ENCODE measurements at regions not wholly inside any gene's neighbourhood (a gene's known extent, or its start where the extent isn't known, plus 50 kb on each side); places are given as distances from the start of the nearest gene placed in this dataset.

GRCh38 chr2:67725731-67726130, 328.6 kb downstream of the ETAA1 start:
- no peak overlapping the region for H3K27ac ChIP-seq
- TF ChIP-seq CTCF (conservative IDR thresholded peaks at IDR 0.05), result no peak

GRCh38 chr2:67726416-67726815, 329.3 kb downstream of the ETAA1 start:
- no peak for TF ChIP-seq CTCF (conservative IDR thresholded peaks at IDR 0.05)
- H3K27ac ChIP-seq, result no peak overlapping the region

DNA sequence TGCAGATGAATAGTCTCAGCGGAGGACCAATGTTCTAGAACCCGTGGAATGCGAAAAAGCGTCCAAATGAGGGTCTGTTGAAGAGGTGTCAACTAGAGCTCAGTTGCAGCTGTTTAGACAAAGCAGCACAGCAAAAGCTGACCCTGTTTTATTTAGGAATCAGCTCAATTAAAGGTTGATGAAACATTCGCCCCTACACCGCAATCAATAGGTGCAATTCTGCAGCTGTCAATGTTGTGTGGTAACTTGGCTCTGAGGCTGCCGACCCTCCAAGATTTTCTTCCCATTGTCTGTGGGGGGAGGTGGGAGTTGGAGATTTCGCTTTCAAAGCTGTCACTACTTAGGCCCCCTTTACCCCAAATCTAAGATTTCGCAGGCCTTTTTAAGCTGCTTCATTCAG, 330.0 kb downstream of the ETAA1 start:
- no peak for TF ChIP-seq CTCF (conservative IDR thresholded peaks at IDR 0.05)

GRCh38 chr2:67727623-67728022, 330.5 kb downstream of the ETAA1 start:
- no peak overlapping the region for H3K27ac ChIP-seq
- no peak for TF ChIP-seq CTCF (conservative IDR thresholded peaks at IDR 0.05)

More for the DNA sequence above, 330.0 kb downstream of the ETAA1 start:
- H3K27ac ChIP-seq, result no peak overlapping the region

DNA sequence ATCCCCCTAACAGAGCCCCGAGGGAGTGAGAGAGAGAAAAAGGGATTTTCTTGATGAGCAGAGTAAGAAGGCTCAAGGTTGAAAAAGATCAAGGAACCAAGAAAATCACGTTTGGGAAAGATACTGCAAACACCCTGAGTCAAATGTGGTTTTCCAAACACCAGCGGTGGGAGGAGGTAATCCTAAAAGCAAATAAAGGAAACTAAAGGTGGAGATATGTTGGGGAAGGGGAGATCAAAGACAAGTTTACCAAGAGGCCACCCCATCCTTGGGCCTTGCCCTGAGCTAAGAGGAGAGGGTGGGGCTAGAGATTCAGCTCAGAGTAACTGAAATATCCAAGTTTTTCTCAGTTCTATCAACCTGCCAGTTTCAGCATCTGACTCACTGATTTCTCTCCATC, 332.3 kb downstream of the ETAA1 start:
- H3K27ac ChIP-seq, result no peak overlapping the region
- TF ChIP-seq CTCF (conservative IDR thresholded peaks at IDR 0.05), result no peak

GRCh38 chr2:67733517-67733916, 329.3 kb downstream of the C1D start:
- no peak overlapping the region for H3K27ac ChIP-seq
- peak; percentile 67 for TF ChIP-seq CTCF (conservative IDR thresholded peaks at IDR 0.05)

DNA sequence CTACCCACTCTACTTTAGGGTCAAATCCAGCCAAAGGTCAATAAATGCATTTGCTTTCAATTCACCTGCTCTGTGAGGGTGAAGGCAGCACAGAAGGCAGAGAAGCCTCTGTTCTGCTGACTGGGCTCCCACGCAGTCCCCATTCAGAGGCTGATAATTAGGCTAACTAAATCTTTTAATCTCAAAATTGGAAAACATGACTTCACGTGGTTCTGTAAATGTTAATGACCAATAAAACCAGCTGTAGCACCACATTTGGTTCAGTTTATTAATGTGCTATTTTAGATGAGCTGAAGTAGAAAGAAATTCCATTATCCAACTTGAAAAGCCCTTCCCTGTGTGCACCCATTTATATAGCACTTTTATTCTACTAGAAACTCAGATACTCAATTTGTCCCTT, 310.6 kb downstream of the C1D start:
- no peak overlapping the region for H3K27ac ChIP-seq
- TF ChIP-seq CTCF (conservative IDR thresholded peaks at IDR 0.05), result no peak

GRCh38 chr2:67752969-67753368, 309.8 kb downstream of the C1D start:
- H3K27ac ChIP-seq, result no peak overlapping the region
- TF ChIP-seq CTCF (conservative IDR thresholded peaks at IDR 0.05), result no peak
